ENCODE measurements at regions not wholly inside any gene's neighbourhood (a gene's known extent, or its start where the extent isn't known, plus 50 kb on each side); places are given as distances from the start of the nearest gene placed in this dataset.

DNA sequence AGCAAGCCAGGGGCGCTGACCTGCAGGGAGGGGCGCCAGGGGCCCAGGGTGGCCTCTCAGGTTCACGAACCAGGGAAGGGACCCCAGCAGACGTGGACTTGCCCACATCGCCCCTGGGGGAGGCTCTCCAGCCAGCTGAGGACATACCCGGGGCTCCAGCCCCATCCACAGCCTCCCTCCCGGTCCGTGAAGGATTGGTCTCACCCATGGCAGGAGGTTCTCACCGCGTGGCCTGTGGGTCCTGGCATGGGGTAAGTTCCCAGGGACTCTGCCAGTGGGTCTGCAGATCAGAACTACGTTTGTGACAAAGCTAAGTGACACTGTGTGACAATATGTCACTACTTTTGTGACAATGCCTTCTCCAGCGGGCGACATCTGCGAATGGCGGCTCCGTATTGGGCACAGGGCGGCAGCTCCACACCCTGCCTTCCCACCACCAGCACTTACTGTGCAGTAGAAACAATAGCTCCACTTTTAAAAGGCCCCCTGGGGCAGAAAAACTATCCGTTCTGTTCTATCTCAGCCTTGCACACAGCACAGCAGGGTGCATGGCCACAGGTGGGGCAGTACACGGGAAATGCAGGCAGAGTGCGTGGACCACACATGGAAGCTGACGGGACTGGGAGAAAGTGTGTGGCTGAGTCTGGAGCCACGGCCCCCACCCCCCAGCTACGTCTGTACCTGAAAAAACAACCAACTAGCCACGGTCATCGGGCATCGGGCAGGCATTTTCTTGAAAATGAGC, 65.2 kb upstream of the CTDP1 start:
- TF ChIP-seq POLR2A (IDR thresholded peaks at IDR 0.05) (no peak), EP300 (IDR thresholded peaks at IDR 0.05) (no peak)
- TF ChIP-seq, protein P1, sequence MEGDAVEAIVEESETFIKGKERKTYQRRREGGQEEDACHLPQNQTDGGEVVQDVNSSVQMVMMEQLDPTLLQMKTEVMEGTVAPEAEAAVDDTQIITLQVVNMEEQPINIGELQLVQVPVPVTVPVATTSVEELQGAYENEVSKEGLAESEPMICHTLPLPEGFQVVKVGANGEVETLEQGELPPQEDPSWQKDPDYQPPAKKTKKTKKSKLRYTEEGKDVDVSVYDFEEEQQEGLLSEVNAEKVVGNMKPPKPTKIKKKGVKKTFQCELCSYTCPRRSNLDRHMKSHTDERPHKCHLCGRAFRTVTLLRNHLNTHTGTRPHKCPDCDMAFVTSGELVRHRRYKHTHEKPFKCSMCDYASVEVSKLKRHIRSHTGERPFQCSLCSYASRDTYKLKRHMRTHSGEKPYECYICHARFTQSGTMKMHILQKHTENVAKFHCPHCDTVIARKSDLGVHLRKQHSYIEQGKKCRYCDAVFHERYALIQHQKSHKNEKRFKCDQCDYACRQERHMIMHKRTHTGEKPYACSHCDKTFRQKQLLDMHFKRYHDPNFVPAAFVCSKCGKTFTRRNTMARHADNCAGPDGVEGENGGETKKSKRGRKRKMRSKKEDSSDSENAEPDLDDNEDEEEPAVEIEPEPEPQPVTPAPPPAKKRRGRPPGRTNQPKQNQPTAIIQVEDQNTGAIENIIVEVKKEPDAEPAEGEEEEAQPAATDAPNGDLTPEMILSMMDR (IDR thresholded peaks at IDR 0.05), result no peak

Data from suprapubic skin (tissue), 3 donors.